DMS153 treated with DMSO at 0.1 percent for 48 hours (cell line): ENCODE measurements at regions not wholly inside any gene's neighbourhood (a gene's known extent, or its start where the extent isn't known, plus 50 kb on each side); places are given as distances from the start of the nearest gene placed in this dataset.
"Not testable (repeated sequence)": the region's sequence is repeated elsewhere in the genome, so short reads cannot be mapped to it uniquely, and the experiment has no call there.

Source experiments
- DNase-seq: peaks from one replicate; lab custom pipeline; 2025; ENCODE audit not compliant: unreplicated experiment; lab: John Stamatoyannopoulos, UW

- no peak for DNase-seq
Observed at GRCh38 chr2:129922571-129923264, 56.7 kb upstream of the RAB6C start.

DNA sequence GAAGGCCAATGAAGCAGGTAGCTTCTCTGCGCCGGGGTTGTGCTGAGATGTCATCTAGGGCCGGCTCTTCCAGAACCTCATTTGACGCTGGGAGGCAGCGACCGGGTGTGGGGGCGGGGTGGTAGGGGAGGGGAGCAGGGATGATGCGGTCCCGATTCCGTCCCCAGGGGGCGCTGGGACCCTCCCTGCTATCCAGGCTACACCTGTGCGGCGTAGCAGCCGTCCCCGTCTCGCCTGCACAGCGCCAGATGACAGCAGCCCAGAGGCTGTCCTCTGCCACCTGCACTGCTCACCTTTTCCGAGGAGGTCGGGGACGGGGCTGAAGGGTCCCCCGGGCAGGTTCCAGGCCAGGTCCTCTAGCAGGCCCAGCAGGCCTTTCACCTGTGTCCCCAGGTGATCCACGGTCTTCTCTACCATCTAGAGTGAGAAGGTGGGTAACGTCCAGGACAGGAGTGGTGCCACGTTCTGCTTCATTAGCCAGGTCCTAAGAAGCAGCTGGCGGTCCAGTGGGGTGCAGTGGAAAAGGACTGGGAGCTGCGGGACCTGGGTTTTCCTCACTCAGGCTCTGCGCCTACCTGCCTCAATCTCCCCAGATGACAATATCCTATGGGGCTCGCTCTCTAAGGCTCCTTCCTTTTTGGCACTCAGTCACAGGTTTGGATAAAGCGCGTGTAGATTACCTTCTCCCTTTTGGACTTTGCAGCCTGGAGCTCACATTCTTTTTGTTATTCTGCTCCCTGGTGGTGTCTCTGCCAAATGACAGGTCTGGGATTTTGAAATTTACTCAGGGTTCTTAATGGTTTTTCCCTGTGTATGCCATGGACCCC is 56.0 kb upstream of the RAB6C start:
- DNase-seq: peak; percentile 29

DNA sequence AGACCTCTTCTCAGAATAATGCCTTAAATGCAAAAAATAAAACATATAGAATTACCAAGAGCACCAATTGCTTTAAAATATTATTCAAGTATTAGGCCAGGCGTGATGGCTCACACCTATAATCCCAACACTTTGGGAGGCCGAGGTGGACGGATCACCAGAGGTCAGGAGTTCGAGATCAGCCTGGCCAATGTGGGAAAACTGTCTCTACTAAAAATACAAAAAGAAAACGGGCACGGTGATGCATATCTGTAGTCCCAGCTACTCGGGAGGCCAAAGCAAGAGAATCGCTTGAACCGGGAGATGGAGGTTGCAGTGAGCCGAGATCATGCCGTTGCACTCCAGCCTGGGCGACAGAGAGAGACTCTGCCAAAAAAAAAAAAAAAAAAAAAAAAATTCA is 55.4 kb upstream of the RAB6C start:
- DNase-seq: not testable (repeated sequence)

DNA sequence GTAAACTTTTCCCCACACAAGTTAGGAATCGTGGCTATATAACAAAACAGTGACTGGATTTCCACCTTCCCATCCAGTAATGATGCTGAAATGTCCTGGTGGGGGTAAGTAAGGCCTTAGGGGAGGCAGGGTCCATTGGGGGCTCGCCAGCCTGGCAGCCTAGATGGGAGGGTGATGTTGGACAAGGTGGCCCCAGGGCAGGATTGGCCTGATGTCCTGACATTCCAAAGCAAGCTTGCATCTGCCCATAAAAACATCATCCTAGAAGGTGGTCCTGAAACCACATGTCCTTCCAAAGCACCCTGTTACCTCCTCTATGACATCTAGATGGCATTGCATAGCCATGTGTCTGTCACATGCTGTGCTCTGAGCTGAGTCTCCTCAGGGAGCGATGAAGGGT is 54.1 kb upstream of the RAB6C start:
- no peak for DNase-seq

DNA sequence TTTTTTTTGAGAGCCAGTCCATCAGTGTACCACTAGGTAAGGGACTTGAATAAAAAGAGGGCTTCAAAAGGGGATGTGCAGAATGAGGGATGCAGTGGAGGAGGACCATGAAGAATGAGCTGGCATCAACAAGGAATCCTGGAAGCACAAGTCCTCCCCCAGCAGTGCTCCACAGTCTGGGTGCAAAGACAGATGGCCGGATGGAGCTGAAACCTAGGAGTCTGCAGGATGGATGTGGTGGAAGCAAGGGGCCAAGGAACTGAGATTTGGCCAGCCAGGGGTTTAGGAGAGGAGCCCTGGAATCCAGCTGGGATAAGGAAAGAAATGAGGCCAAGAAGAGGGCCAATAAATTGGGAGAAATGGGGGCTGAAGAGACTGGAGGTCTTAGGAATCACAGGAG is 51.8 kb upstream of the RAB6C start:
- DNase-seq: no peak

DNA sequence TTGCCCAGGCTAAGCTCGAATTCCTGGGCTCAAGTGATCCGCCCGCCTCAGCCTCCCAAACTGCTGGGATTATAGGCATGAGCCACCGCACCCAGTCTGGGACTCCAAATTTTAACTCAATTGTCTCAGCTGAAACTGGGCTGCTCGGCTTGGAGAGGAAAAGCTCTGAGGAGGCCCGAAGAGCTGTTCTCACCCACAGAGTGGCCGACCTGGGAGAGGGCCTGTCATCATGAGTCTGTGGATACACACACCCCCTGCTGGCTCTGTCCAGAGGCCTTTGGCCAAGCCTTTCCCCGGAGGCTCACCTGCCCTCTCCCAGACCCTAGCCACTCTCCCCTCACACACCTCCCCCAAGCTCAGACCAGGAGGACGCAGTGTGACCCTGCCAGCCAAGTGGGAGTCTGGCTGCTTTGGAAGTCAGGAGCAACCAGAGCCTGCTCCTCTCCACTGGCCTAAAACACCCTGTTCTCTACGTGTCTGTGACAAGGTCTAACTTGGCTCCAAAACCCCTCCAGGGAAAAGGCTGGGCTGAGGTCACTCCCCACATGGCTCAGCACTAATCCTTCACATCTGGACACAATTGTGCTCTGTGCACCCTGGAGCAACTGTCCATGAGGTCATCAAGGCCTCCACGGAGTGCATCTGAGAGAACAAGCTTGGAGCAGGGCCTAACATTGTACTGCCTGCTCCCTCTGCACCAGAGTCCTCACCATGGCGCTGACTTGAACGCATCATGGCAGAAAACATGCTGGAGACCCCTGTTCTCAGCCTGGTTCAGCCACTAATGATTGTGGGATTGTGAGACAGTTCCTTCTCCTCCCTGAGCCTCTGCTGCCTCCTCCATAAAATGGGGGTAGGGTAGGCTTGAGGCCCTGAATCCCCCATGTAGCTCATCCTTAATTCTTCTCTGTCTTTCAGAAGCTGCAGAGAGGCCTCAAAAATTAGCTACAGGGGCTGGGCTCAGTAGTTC is 49.9 kb upstream of the RAB6C start:
- DNase-seq: no peak
